GM18511 (cell line): ENCODE measurements at regions not wholly inside any gene's neighbourhood (a gene's known extent, or its start where the extent isn't known, plus 50 kb on each side); places are given as distances from the start of the nearest gene placed in this dataset.

Experiments used
- ATAC-seq: cut with Tn5 transposase; IDR thresholded peaks from one replicate; pipeline ENCODE4 v1.9.1; 2021; ENCODE audit warnings: mild to moderate bottlenecking, moderate library complexity; ENCODE audit not compliant: unreplicated experiment

DNA sequence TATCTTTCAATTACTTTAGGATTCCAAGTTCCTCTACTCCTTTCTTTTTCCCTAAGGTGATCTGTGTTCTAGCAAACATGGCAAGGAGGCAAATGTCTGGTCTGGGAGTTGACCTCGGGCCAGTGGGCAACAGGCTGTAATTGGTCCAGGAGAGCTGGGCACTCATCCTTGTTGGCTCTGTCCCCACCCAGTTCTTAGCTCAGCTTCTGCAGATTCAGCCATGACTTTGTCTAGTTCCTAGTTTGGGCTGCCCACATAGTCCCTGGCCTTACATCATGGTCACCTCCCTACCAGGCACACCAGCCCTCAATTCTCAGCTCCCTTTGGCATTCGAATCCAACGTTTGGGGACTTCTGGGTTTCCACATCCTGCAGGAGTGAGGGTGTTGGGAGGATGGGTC is 92.1 kb upstream of the DAP start:
- no peak for ATAC-seq

- ATAC-seq, result no peak
These were observed 88.2 kb upstream of the DAP start for GRCh38 chr5:10849278-10849677.

DNA sequence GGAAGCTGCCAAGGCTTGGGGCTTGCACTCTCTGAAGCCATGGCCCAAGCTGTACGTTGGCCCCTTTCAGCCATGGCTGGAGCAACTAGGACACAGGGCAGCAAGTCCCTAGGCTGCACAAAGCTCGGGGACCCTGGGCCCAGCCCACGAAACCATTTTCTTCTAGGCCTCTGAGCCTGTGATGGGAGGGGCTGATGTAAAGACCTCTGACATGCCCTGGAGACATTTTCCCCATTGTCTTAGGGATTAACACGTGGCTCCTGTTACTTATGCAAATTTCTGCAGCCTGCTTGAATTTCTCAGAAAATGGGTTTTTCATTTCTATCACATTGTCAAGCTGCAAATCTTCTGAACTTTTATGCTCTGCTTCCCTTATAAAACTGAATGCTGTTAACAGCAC is 83.0 kb upstream of the DAP start:
- no peak for ATAC-seq

GRCh38 chr5:10842823-10843222 is 81.8 kb upstream of the DAP start:
- no peak for ATAC-seq

- ATAC-seq, result no peak
These were observed 79.0 kb upstream of the DAP start for GRCh38 chr5:10839916-10840599.

GRCh38 chr5:10839118-10839517 is 78.1 kb upstream of the DAP start:
- ATAC-seq, result no peak

GRCh38 chr5:10838038-10838437 is 77.0 kb upstream of the DAP start:
- ATAC-seq, result peak; percentile 68

DNA sequence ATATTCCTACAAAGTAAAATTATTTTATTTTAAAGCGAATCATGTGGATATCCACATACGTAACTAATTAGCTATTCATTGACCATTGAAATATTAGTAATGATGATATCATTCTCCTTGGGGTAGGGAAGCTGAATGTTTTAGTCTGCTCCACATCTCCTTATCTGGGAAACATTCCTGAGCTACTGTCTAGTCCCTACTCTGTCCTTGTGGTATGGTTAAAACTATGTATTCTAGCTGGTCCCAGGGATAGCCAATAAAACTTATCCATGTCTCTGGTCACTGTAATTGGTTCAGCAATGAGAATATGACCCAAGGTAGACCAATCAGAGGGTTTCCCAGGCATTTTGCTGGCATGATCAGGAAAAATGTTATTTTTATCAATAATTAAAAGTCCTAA is 76.0 kb upstream of the DAP start:
- no peak for ATAC-seq

DNA sequence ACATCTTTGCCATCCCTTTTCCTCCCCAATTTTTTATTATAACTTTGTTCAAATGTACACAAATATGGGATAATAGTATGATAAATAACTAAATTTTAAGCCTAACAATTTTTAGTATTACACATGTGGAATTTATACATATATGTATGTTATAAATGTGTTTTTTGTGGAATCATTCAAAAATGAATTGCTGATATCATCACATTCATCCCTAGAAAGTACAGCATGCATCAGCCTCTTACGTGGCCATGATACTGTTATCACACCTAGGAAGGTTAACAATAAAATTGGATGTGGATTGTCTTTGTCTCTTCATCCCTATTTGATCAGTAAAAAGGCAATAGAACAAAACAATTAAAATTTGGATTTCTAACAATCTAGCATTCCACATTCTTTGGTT is 73.7 kb upstream of the DAP start:
- no peak for ATAC-seq

DNA sequence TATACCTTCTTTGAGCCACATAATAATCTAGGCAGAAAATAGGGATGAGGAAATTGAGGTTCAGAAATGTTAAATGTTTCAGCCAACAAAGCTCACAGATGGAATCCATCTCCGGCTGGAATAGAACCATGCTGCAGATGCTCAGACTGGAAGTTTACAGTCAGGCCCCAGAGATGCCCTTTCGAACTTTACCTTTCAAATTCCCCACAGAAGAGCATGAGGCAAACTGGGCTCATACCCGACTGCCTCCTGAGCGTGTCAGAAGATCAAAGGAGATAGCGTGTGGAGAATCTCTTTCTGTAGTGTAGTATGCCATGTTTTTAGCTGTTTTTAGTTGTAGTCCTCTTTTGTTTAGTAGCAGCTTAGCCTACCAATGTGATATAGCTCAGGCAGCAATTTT is 72.0 kb upstream of the DAP start:
- ATAC-seq, result no peak

DNA sequence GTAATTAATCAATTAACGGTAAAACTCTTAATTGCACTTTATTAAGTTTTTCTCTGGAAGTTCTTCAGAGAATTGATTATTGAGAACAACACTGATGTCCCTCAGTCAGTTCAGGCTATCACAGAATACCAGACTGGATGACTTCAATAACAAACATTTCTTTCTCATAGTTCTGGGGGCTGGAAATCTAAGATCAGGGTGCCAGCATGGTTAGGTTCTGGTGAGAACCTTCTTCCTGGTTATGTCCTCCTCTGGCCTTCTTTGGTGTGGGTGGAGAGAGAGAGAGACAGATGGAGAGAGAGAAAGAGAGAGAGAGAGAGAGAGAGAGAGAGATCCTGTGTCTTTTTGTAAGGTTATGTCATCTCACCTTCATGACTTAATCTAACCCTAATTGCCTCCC is 71.4 kb upstream of the DAP start:
- ATAC-seq, result no peak

- ATAC-seq, result no peak
These were observed 70.4 kb upstream of the DAP start for GRCh38 chr5:10831419-10831818.

- no peak for ATAC-seq
These were observed 67.2 kb upstream of the DAP start for GRCh38 chr5:10828241-10828640.

DNA sequence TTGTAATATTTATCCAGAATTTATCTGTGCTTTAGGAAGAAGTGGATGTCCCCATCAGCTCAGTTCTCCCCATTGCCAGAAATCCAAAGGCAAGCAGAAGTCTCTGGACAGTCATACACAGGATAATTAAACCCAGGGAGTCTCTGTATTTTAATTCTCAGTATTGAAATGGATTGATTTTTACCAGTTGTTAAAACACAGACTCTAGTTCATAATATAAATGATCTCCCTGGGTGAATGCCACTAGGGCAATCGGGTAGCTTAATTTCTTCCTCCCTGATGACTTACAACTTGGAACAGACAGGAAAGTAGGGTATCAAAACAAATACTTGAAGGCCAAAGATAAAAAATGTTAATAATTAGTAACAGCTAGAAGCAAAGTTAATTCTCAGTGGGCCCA is 66.5 kb upstream of the DAP start:
- ATAC-seq, result no peak

DNA sequence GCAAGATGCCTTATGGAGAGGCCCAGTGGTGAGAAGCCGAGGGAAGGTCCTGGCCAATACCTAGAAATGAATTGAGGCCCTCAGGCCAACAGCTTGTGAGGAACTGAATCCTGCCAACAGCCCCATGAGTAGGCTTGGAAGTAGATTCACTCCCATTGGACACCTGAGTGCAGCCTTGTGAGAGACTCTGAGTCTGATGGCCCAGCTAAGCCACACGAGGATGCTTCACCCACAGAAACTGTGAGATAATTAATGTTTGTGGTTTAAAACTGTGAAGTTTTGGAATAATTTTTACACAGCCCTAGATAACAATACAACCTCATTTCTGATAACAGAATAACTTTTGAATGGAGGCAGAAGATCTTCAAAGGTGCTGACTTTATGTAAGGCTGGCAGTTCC is 65.9 kb upstream of the DAP start:
- no peak for ATAC-seq

DNA sequence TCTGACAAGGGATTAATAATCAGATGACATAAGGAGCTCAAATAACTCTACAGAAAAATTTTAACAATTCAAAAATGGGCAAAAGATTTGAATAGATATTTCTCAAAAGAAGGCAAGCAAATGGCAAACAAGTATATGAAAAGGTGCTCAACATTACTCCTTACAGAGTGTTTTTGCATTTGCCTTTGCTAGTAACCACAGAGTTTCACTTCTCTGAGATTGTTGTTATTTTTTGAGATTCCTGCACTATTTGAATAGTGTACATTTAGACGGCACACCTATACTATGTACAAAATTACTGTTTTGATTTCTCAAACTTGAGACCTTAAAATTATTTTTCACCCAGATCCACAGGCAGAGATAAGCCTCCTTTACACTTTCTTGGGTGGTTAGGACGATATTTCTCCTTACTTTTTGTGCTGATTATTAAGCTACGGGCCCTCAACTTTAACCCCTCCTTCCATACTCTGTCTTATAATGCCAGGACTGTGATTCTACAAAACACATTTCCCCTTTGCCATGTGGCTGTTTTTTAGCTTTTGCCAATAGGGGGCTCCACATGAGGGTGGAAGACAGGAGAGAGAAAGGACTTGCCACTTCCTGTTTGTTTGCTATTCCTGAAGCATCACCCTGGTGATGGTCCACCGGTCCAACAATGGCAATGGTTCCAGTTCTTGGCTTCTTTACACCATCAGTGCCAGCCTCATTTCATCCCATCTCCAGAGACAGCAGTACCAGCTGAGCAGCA is 65.0 kb upstream of the DAP start:
- ATAC-seq, result peak; percentile 90

GRCh38 chr5:10812218-10812617 is 51.2 kb upstream of the DAP start:
- ATAC-seq, result no peak
